Cerebellar cortex (tissue), 1 donor: ENCODE measurements at regions not wholly inside any gene's neighbourhood (a gene's known extent, or its start where the extent isn't known, plus 50 kb on each side); places are given as distances from the start of the nearest gene placed in this dataset.
"Not testable (repeated sequence)": the region's sequence is repeated elsewhere in the genome, so short reads cannot be mapped to it uniquely, and the experiment has no call there.

Experiments used
- DNase-seq: peaks from one replicate; pipeline ENCODE4 v3.0.0-alpha.2; 2015; ENCODE audit warnings: low spot score

GRCh38 chr3:73120710-73121109 is 59.3 kb downstream of the EBLN2 start:
- DNase-seq: no peak

GRCh38 chr3:73121669-73122331 is 60.3 kb downstream of the EBLN2 start:
- no peak for DNase-seq

- DNase-seq: no peak
Observed at GRCh38 chr3:73134034-73134433, 72.6 kb downstream of the EBLN2 start.

GRCh38 chr3:73136941-73137340 is 75.5 kb downstream of the EBLN2 start:
- DNase-seq: no peak

- DNase-seq: no peak
Observed at GRCh38 chr3:73137736-73138403, 76.4 kb downstream of the EBLN2 start.

GRCh38 chr3:73140772-73141442 is 79.4 kb downstream of the EBLN2 start:
- no peak for DNase-seq

- no peak for DNase-seq
Observed at GRCh38 chr3:73141525-73141924, 80.1 kb downstream of the EBLN2 start.

- DNase-seq: no peak
Observed at GRCh38 chr3:73143401-73143800, 81.9 kb downstream of the EBLN2 start.

- no peak for DNase-seq
Observed at GRCh38 chr3:73143821-73144237, 82.4 kb downstream of the EBLN2 start.

- DNase-seq: no peak
Observed at GRCh38 chr3:73144276-73144675, 82.8 kb downstream of the EBLN2 start.

GRCh38 chr3:73144828-73145227 is 83.4 kb downstream of the EBLN2 start:
- DNase-seq: no peak

- not testable (repeated sequence) for DNase-seq
Observed at GRCh38 chr3:73147479-73147878, 86.0 kb downstream of the EBLN2 start.

GRCh38 chr3:73148206-73148605 is 86.7 kb downstream of the EBLN2 start:
- DNase-seq: no peak

GRCh38 chr3:73148682-73149081 is 87.2 kb downstream of the EBLN2 start:
- DNase-seq: no peak

- DNase-seq: no peak
Observed at GRCh38 chr3:73150369-73151130, 89.1 kb downstream of the EBLN2 start.

GRCh38 chr3:73152571-73152970 is 91.1 kb downstream of the EBLN2 start:
- not testable (repeated sequence) for DNase-seq

- not testable (repeated sequence) for DNase-seq
Observed at GRCh38 chr3:73153057-73153456, 91.6 kb downstream of the EBLN2 start.

- not testable (repeated sequence) for DNase-seq
Observed at GRCh38 chr3:73154261-73154660, 92.8 kb downstream of the EBLN2 start.

- DNase-seq: not testable (repeated sequence)
Observed at GRCh38 chr3:73155441-73155840, 94.0 kb downstream of the EBLN2 start.

GRCh38 chr3:73164622-73165021 is 103.2 kb downstream of the EBLN2 start:
- DNase-seq: no peak

- no peak for DNase-seq
Observed at GRCh38 chr3:73175698-73176097, 114.2 kb downstream of the EBLN2 start.

GRCh38 chr3:73176941-73177340 is 115.5 kb downstream of the EBLN2 start:
- DNase-seq: no peak
